Mucosa of descending colon (tissue), 3 donors: ENCODE measurements at regions not wholly inside any gene's neighbourhood (a gene's known extent, or its start where the extent isn't known, plus 50 kb on each side); places are given as distances from the start of the nearest gene placed in this dataset.

Experiments used
- ATAC-seq: fragments of 200-7000 bp; cut with Tn5 transposase; one replicate; pipeline ENCODE4 v1.9.1; 2020; ENCODE audit warnings: mild to moderate bottlenecking, moderate library complexity
- DNase-seq, 3 donors: peaks; one replicate each; pipeline ENCODE4 v3.0.0-alpha.2; 2020
- H3K36me3 ChIP-seq: fragments of 200-600 bp; one replicate; pipeline ENCODE4 v1.8.0; 2021; ENCODE audit warnings: low read depth, mild to moderate bottlenecking
- H3K4me1 ChIP-seq: fragments of 200-600 bp; one replicate; pipeline ENCODE4 v1.8.0; 2021; ENCODE audit warnings: low read depth, mild to moderate bottlenecking
- H3K4me3 ChIP-seq: fragments of 200-600 bp; one replicate; pipeline ENCODE4 v1.8.0; 2021; ENCODE audit warnings: mild to moderate bottlenecking
- H3K9me3 ChIP-seq: fragments of 200-600 bp; one replicate; pipeline ENCODE4 v1.8.0; 2021; ENCODE audit warnings: mild to moderate bottlenecking
- intact Hi-C, 2 donors: fragments of 100-400 bp; cut with DNase I in 1 of 2; cut with micrococcal nuclease in 1 of 2; formaldehyde crosslinking; loops; one replicate each; pipeline versions ENCODE4 v1.11.0 to v1.11.1; 2022; cut with DNase I, micrococcal nuclease
- TF ChIP-seq, protein P1 (sequence below): fragments of 200-600 bp; IDR thresholded peaks from one replicate; pipeline ENCODE4 v1.8.0; 2022; ENCODE audit warnings: antibody characterized with exemption, mild to moderate bottlenecking
- donor health status: DM: no; HTN: no; CAD: no; lungs with moderate emphysema.
- donor health status: DM: no; HTN: no; CAD: no.
- donor health status: DM: no; HTN: yes; CAD: no.

- ATAC-seq (no peak), DNase-seq (no peak)
- intact Hi-C loops: no loop called here
- H3K4me3 ChIP-seq: no peak overlapping the region
- H3K36me3 ChIP-seq: no peaks in the 10 kb centered on the region
- H3K4me1 ChIP-seq: no peaks in the 10 kb centered on the region
- TF ChIP-seq, protein P1, sequence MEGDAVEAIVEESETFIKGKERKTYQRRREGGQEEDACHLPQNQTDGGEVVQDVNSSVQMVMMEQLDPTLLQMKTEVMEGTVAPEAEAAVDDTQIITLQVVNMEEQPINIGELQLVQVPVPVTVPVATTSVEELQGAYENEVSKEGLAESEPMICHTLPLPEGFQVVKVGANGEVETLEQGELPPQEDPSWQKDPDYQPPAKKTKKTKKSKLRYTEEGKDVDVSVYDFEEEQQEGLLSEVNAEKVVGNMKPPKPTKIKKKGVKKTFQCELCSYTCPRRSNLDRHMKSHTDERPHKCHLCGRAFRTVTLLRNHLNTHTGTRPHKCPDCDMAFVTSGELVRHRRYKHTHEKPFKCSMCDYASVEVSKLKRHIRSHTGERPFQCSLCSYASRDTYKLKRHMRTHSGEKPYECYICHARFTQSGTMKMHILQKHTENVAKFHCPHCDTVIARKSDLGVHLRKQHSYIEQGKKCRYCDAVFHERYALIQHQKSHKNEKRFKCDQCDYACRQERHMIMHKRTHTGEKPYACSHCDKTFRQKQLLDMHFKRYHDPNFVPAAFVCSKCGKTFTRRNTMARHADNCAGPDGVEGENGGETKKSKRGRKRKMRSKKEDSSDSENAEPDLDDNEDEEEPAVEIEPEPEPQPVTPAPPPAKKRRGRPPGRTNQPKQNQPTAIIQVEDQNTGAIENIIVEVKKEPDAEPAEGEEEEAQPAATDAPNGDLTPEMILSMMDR: no peak
- no peaks in the 10 kb centered on the region for H3K9me3 ChIP-seq
Measured at GRCh38 chr6:168949981-168950857, 303.4 kb downstream of the THBS2 start.

- H3K4me1 ChIP-seq: no peaks in the 10 kb centered on the region
- ATAC-seq (no peak), DNase-seq (no peak)
- H3K4me3 ChIP-seq: no peak overlapping the region
- H3K36me3 ChIP-seq: no peaks in the 10 kb centered on the region
- intact Hi-C loops: no loop called here
- no peaks in the 10 kb centered on the region for H3K9me3 ChIP-seq
- TF ChIP-seq, protein P1: no peak
Measured at GRCh38 chr6:168948990-168949531, 304.6 kb downstream of the THBS2 start.

- DNase-seq (no peak), ATAC-seq (no peak)
- Histone ChIP-seq H3K36me3 (no peaks in the 10 kb centered on the region), H3K9me3 (no peaks in the 10 kb centered on the region), H3K4me1 (no peaks in the 10 kb centered on the region), H3K4me3 (no peak overlapping the region)
- TF ChIP-seq, protein P1: no peak
- intact Hi-C loops: no loop called here
Measured at GRCh38 chr6:168948002-168948401, 305.6 kb downstream of the THBS2 start.

- TF ChIP-seq, protein P1: no peak
- Histone ChIP-seq H3K4me3 (no peak overlapping the region), H3K36me3 (no peaks in the 10 kb centered on the region), H3K4me1 (no peaks in the 10 kb centered on the region), H3K9me3 (no peaks in the 10 kb centered on the region)
- intact Hi-C loops: no loop called here
- no peak for ATAC-seq
- DNase-seq: no peak
Measured at GRCh38 chr6:168943231-168943905, 310.3 kb downstream of the THBS2 start.

DNA sequence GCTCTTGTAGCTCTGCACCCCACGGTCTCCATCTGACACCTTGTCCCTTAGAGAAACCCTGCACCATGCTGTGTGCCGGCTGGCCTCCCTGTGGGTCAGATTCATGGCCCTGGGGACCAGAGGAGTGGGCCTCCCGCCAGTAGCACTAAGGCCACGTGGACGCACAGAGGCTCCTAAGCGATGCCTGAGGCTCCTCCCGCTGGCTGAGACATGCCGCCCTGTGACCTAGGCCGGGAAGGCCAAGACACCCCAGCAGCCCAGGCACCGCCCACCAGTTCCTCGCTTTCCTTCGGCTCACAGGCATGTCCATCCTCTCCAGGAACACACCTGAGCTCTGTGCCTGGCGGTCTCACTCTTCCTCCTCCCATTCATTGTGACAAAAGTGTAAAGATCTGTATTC lies 311.0 kb downstream of the THBS2 start:
- H3K9me3 ChIP-seq: no peaks in the 10 kb centered on the region
- ATAC-seq (no peak), DNase-seq (no peak)
- H3K4me1 ChIP-seq: no peaks in the 10 kb centered on the region
- intact Hi-C loops: no loop called here
- TF ChIP-seq, protein P1: no peak
- no peak overlapping the region for H3K4me3 ChIP-seq
- H3K36me3 ChIP-seq: no peaks in the 10 kb centered on the region
